MCF 10A (cell line): ENCODE measurements at regions not wholly inside any gene's neighbourhood (a gene's known extent, or its start where the extent isn't known, plus 50 kb on each side); places are given as distances from the start of the nearest gene placed in this dataset.
"Not testable (repeated sequence)": the region's sequence is repeated elsewhere in the genome, so short reads cannot be mapped to it uniquely, and the experiment has no call there.

Experiments
- BruUV-seq: library from RNA; stranded (reverse); fragments of 400-500 nt; replicated peaks from 2 replicates; lab custom pipeline; 2021; lab: Mats Ljungman, UMichigan
- CTCF ChIA-PET: fragments of 300-600 bp; sonication (Branson Sonifier 250); formaldehyde crosslinking; extraction: SDS; loops from one replicate; lab custom pipeline; 2021; ENCODE audit warnings: antibody characterized with exemption, inconsistent platforms; lab: Yijun Ruan, JAX
- POLR2A ChIA-PET: fragments of 300-600, 350-650 bp; sonication (Branson Sonifier 250); formaldehyde crosslinking; extraction: SDS; loops from one replicate; lab custom pipeline; 2020; ENCODE audit warnings: antibody characterized with exemption, inconsistent platforms; lab: Yijun Ruan, JAX
- DNase-seq: peaks from one replicate; pipeline ENCODE4 v3.0.0-alpha.2; 2018; ENCODE audit not compliant: unreplicated experiment
- H3K27ac Mint-ChIP-seq: one replicate; pipeline ENCODE4 v1.8.0; 2022; ENCODE audit warnings: mild to moderate bottlenecking, low read depth, mixed read lengths; ENCODE audit not compliant: unreplicated experiment
- H3K27me3 Mint-ChIP-seq: one replicate; pipeline ENCODE4 v1.8.0; 2022; ENCODE audit warnings: mixed read lengths; ENCODE audit not compliant: insufficient read depth, unreplicated experiment
- H3K36me3 Mint-ChIP-seq: one replicate; pipeline ENCODE4 v1.8.0; 2022; ENCODE audit warnings: mild to moderate bottlenecking, moderate library complexity, mixed read lengths; ENCODE audit not compliant: insufficient read depth, unreplicated experiment
- H3K4me1 Mint-ChIP-seq: one replicate; pipeline ENCODE4 v1.8.0; 2022; ENCODE audit warnings: mixed read lengths; ENCODE audit not compliant: insufficient read depth, unreplicated experiment
- H3K4me3 Mint-ChIP-seq: one replicate; pipeline ENCODE4 v1.8.0; 2022; ENCODE audit warnings: mild to moderate bottlenecking, moderate library complexity, mixed read lengths; ENCODE audit not compliant: unreplicated experiment
- H3K9me3 Mint-ChIP-seq: one replicate; pipeline ENCODE4 v1.8.0; 2022; ENCODE audit warnings: mixed read lengths; ENCODE audit not compliant: unreplicated experiment
- intact Hi-C: fragments of 100-400 bp; cut with micrococcal nuclease; formaldehyde crosslinking; loops from 2 replicates; pipeline ENCODE4 v1.14.1; 2022
- TF ChIP-seq, protein P1 (sequence below): fragments of 200-600 bp; IDR thresholded peaks from one replicate; pipeline ENCODE4 v1.8.0; 2022; ENCODE audit warnings: antibody characterized with exemption, mild to moderate bottlenecking; ENCODE audit not compliant: unreplicated experiment

DNA sequence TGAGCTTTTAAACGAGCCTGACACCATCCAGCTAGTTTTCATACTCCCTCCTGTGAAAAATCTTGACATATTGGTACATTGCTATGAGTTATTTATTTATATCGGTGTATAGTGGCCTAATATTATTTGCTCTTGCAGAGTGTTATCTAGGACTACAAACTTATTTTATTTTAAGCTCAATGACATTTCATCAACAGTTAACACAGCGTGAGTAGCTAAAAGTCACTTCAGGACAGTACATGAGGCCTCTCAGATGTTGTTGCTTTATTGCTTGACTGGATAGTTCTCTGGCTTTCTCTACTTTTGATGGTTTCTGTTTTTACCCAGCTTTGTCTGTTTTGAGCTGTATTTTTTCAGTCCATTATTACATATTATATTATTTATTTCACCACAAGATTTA, 172.9 kb upstream of the KLF7 start:
- H3K36me3 Mint-ChIP-seq: no peaks in the 10 kb centered on the region
- H3K27me3 Mint-ChIP-seq: no peaks in the 10 kb centered on the region
- ChIA-PET POLR2A (interaction anchor here (0.5 to 9.7 kb wide), 9 partner anchors 9 to 857 kb away, joined by 3 to 194 read pairs (median 4); partner anchors contain the start of gene KLF7), CTCF (interaction anchor here (0.6 to 1.4 kb wide), 12 partner anchors 9 to 469 kb away, joined by 3 to 6 read pairs (median 4); no protein-coding TSS in a partner anchor)
- DNase-seq: no peak
- TF ChIP-seq, protein P1, sequence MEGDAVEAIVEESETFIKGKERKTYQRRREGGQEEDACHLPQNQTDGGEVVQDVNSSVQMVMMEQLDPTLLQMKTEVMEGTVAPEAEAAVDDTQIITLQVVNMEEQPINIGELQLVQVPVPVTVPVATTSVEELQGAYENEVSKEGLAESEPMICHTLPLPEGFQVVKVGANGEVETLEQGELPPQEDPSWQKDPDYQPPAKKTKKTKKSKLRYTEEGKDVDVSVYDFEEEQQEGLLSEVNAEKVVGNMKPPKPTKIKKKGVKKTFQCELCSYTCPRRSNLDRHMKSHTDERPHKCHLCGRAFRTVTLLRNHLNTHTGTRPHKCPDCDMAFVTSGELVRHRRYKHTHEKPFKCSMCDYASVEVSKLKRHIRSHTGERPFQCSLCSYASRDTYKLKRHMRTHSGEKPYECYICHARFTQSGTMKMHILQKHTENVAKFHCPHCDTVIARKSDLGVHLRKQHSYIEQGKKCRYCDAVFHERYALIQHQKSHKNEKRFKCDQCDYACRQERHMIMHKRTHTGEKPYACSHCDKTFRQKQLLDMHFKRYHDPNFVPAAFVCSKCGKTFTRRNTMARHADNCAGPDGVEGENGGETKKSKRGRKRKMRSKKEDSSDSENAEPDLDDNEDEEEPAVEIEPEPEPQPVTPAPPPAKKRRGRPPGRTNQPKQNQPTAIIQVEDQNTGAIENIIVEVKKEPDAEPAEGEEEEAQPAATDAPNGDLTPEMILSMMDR: no peak
- H3K4me1 Mint-ChIP-seq: peaks cover 37% of the 10 kb centered on the region
- no peak overlapping the region for H3K27ac Mint-ChIP-seq
- no peak overlapping the region for H3K4me3 Mint-ChIP-seq
- no peaks in the 10 kb centered on the region for H3K9me3 Mint-ChIP-seq
- no TSS peak for BruUV-seq
- intact Hi-C loops: no loop called here

- Mint-ChIP-seq H3K4me1 (peaks cover 18% of the 10 kb centered on the region), H3K27me3 (no peaks in the 10 kb centered on the region), H3K4me3 (no peak overlapping the region), H3K36me3 (peaks cover 4% of the 10 kb centered on the region), H3K9me3 (peaks cover 1% of the 10 kb centered on the region), H3K27ac (no peak overlapping the region)
- intact Hi-C loops: loop anchor here (5.0 kb wide), 1 partner anchor 359 kb away; no protein-coding TSS in a partner anchor
- DNase-seq: no peak
- no TSS peak for BruUV-seq
- CTCF ChIA-PET: interaction anchor here (0.6 to 1.4 kb wide), 5 partner anchors 11 to 199 kb away, joined by 3 to 6 read pairs (median 3); no protein-coding TSS in a partner anchor
- POLR2A ChIA-PET: interaction anchor here (0.7 to 9.7 kb wide), 4 partner anchors 60 to 176 kb away, joined by 3 to 194 read pairs (median 4); partner anchors contain the start of gene KLF7
- TF ChIP-seq, protein P1: no peak
Observed at GRCh38 chr2:207341112-207341750, 175.5 kb upstream of the KLF7 start.

DNA sequence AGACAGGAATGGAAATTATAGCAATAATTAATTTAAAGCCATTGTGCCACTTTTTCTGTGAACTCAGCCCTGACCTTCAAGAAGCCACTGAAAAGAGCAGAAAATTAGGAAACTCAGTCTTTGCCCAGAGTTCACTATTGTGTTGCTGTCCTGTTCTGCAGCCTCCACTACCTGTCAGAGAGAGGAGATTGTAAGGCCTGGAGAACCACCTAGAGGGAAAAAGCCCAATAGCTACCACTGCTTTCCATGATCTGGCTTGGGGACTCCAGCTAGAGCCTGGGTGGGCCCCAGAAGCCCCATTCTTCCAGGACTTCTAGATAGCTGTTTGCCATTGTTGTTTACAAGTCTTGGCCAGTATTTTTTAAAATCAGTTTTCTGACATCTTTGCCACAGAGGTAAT, 176.1 kb upstream of the KLF7 start:
- Mint-ChIP-seq H3K4me1 (peaks cover 16% of the 10 kb centered on the region), H3K9me3 (peaks cover 7% of the 10 kb centered on the region), H3K36me3 (peaks cover 4% of the 10 kb centered on the region), H3K27me3 (no peaks in the 10 kb centered on the region), H3K27ac (no peak overlapping the region), H3K4me3 (no peak overlapping the region)
- DNase-seq: peak; percentile 35
- POLR2A ChIA-PET: interaction anchor here (0.7 to 9.7 kb wide), 3 partner anchors 60 to 177 kb away, joined by 3 to 194 read pairs (median 4); partner anchors contain the start of gene KLF7
- BruUV-seq: no TSS peak
- intact Hi-C loops: loop anchor here (5.0 kb wide), 1 partner anchor 360 kb away; no protein-coding TSS in a partner anchor
- TF ChIP-seq, protein P1: no peak
- CTCF ChIA-PET: interaction anchor here (0.6 to 1.4 kb wide), 5 partner anchors 10 to 200 kb away, joined by 3 to 6 read pairs (median 3); no protein-coding TSS in a partner anchor

DNA sequence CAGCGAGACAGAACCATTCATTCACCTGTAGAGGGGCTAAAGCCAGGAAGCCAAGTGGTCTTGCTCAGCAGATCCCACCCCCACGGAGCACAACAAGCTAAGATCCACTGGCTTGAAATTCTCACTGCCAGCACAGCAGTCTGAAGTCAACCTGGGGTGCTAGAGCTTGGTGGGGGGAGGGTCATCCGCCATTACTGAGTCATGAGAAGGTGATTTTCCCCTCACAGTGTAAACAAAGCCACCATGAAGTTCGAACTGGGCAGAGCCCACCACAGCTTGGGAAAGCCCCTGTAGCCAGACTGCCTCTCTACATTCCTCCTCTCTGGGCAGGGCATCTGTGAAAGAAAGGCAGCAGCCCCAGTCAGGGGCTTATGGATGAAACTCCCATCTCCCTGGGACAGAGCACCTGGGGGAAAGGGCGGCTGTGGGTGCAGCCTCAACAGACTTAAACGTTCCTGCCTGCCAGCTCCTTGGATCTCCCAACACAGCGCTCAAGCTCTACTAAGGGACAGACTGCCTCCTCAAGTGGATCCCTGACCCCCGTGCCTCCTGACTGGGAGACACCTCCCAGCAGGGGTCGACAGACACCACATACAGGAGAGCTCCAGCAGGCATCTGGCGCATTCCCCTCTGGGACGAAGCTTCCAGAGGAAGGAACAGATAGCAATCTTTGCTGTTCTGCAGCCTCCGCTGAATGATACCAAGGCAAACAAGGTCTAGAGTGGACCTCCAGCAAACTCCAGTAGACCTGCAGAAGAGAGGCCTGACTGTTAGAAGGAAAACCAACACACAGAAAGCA, 179.0 kb upstream of the KLF7 start:
- BruUV-seq, CTCF ChIA-PET, H3K27ac Mint-ChIP-seq, H3K4me3 Mint-ChIP-seq, H3K4me1 Mint-ChIP-seq, H3K27me3 Mint-ChIP-seq, H3K36me3 Mint-ChIP-seq, DNase-seq: not testable (repeated sequence)
- POLR2A ChIA-PET: interaction anchor here (1.0 to 1.7 kb wide), 3 partner anchors 10 to 180 kb away, joined by 3 to 8 read pairs (median 3); no protein-coding TSS in a partner anchor
- intact Hi-C loops: loop anchor here (5.0 kb wide), 1 partner anchor 362 kb away; no protein-coding TSS in a partner anchor
- H3K9me3 Mint-ChIP-seq: peaks cover 19% of the 10 kb centered on the region
